Transverse colon (tissue), 4 donors: ENCODE measurements at regions not wholly inside any gene's neighbourhood (a gene's known extent, or its start where the extent isn't known, plus 50 kb on each side); places are given as distances from the start of the nearest gene placed in this dataset.

Source experiments
- DNase-seq: peaks from one replicate; pipeline ENCODE4 v3.0.0-alpha.2; 2019
- H3K27ac ChIP-seq, 4 donors: fragments of 200-600 bp; sonication (generic); 2 replicates each; pipeline ENCODE4 v1.5.1; 2016 to 2018; ENCODE audit warnings: inconsistent platforms in 4 of 4
- H3K27me3 ChIP-seq: fragments of 200-600 bp; sonication (generic); 2 replicates; pipeline ENCODE4 v1.5.1; 2017; ENCODE audit warnings: inconsistent platforms
- H3K36me3 ChIP-seq, 4 donors: fragments of 200-600 bp; sonication (generic); 2 replicates each; pipeline ENCODE4 v1.5.1; 2017 to 2019; ENCODE audit warnings: inconsistent platforms in 4 of 4
- H3K4me1 ChIP-seq, 4 donors: fragments of 200-600 bp; sonication (generic); 2 replicates each; pipeline ENCODE4 v1.5.1; 2017 to 2020; ENCODE audit warnings: inconsistent platforms in 4 of 4
- H3K4me3 ChIP-seq, 4 donors: fragments of 200-600 bp; sonication (generic); 1 replicate in 1 of 4; 2 replicates in 3 of 4; pipeline versions ENCODE4 v1.5.1 to v1.6.1; 2017 to 2019; ENCODE audit warnings: inconsistent platforms in 4 of 4
- H3K9me3 ChIP-seq, 2 donors: fragments of 200-600 bp; sonication (generic); 2 replicates each; pipeline ENCODE4 v1.5.1; 2017 to 2019; ENCODE audit warnings: inconsistent platforms in 2 of 2
- CTCF ChIP-seq, 5 experiments: fragments of 200-600 bp in 3 of 5; fragments of 450-650 bp in 2 of 5; sonication (generic) in 3 of 5; IDR thresholded peaks; 1 replicate in 2 of 5; 2 replicates in 3 of 5; pipeline ENCODE4 v1.5.1; 2016 to 2017; ENCODE audit warnings: antibody characterized with exemption in 5 of 5, inconsistent platforms in 3 of 5, mild to moderate bottlenecking in 2 of 5, moderate library complexity in 1 of 5
- EP300 ChIP-seq: sonication (generic); formaldehyde crosslinking; IDR thresholded peaks from one replicate; pipeline ENCODE4 v1.6.1; 2017; ENCODE audit warnings: antibody characterized with exemption, low read depth
- POLR2A ChIP-seq: fragments of 450-650 bp; IDR thresholded peaks from one replicate; pipeline ENCODE4 v1.6.1; 2016; ENCODE audit warnings: antibody characterized with exemption, mild to moderate bottlenecking, moderate library complexity
- POLR2AphosphoS5 ChIP-seq, 3 donors: sonication (generic); formaldehyde crosslinking; IDR thresholded peaks; one replicate each; pipeline ENCODE4 v1.6.1; 2016; ENCODE audit warnings: antibody characterized with exemption in 3 of 3
- WGBS, 2 donors: methylation state at CpG; one replicate each; pipeline ENCODE4 v1.1.5; 2018; ENCODE audit warnings: low coverage in 1 of 2; 5-methylcytosine and 5-hydroxymethylcytosine counted together
- in situ Hi-C, 4 donors: fragments of 200-750 bp; cut with MboI; loops; one replicate each; pipeline versions ENCODE4 v1.15.0 to v1.15.1; 2017; ENCODE audit warnings: low sequenced_read_pairs in 3 of 4, low pct_ligation_motif_present in 1 of 4, low pct_unique_long_range_greater_than_20kb in 1 of 4
- intact Hi-C: fragments of 100-400 bp; cut with DNase I; formaldehyde crosslinking; loops from one replicate; pipeline ENCODE4 v1.15.1; 2023; ENCODE audit warnings: low total_unique reads

GRCh38 chr2:211103989-211104388 lies 547.6 kb downstream of the CPS1 start:
- no peaks in the 10 kb centered on the region for H3K27me3 ChIP-seq
- intact Hi-C loops, result no loop called here
- no peaks in the 10 kb centered on the region for H3K36me3 ChIP-seq
- no peak overlapping the region for H3K27ac ChIP-seq
- H3K4me1 ChIP-seq, result no peaks in the 10 kb centered on the region
- TF ChIP-seq EP300 (no peak), POLR2AphosphoS5 (IDR thresholded peaks at IDR 0.05) (no peak), POLR2A (no peak), CTCF (IDR thresholded peaks at IDR 0.05) (no peak)
- H3K9me3 ChIP-seq, result no peaks in the 10 kb centered on the region
- in situ Hi-C loops, result no loop called here
- H3K4me3 ChIP-seq, result no peak overlapping the region
- DNase-seq, result peak; percentile 10
- 25 to 31% methylated on average over 3 to 4 of the region's 4 CpGs for WGBS, 2 donors

GRCh38 chr2:211113334-211114175 lies 557.2 kb downstream of the CPS1 start:
- intact Hi-C loops, result no loop called here
- in situ Hi-C loops, result no loop called here
- no peak for DNase-seq
- H3K27ac ChIP-seq, result no peak overlapping the region
- no peaks in the 10 kb centered on the region for H3K4me1 ChIP-seq
- no peaks in the 10 kb centered on the region for H3K9me3 ChIP-seq
- no peaks in the 10 kb centered on the region for H3K36me3 ChIP-seq
- H3K4me3 ChIP-seq, result no peak overlapping the region
- WGBS, 2 donors, result 12 to 39% methylated on average over 3 of the region's 3 CpGs
- H3K27me3 ChIP-seq, result no peaks in the 10 kb centered on the region
- TF ChIP-seq CTCF (IDR thresholded peaks at IDR 0.05), result no peak
- TF ChIP-seq POLR2AphosphoS5 (IDR thresholded peaks at IDR 0.05), result no peak
- TF ChIP-seq EP300, result no peak
- no peak for TF ChIP-seq POLR2A

DNA sequence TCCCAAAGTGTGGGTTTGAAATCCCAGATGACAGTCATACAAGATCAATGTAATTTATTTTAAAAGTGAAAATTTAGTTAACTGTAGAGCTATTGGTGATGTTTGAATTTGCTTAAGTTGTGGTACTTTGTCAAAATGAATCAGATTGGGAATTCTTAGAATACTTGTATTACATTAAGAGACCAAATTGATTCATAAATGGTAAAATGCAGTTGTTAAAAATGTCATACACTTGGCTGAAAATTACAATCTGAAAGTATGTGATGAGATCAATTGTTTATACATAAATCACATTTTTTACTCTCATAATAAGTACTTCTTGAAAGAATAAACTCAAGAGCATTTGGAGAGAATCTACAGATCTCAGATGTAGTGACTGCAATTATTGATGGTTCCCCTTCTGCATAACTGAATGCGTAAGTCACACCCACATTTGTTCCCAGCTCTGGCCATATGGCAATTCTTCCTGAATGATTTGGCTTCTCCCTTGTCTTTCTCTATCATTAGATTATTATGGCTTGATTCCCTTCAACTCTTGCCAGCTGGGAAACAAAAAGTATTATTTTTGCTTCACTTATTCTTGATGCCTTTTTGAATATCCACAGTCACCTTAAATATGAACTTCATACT lies 558.5 kb downstream of the CPS1 start:
- DNase-seq, result no peak

More for the DNA sequence above, 558.5 kb downstream of the CPS1 start:
- Histone ChIP-seq H3K27ac (no peak overlapping the region), H3K27me3 (no peaks in the 10 kb centered on the region), H3K4me3 (no peak overlapping the region), H3K36me3 (no peaks in the 10 kb centered on the region), H3K9me3 (no peaks in the 10 kb centered on the region), H3K4me1 (no peaks in the 10 kb centered on the region)
- in situ Hi-C loops (no loop called here), intact Hi-C loops (no loop called here)
- 65 to 67% methylated on average over 1 of the region's 1 CpG for WGBS, 2 donors
- TF ChIP-seq EP300 (no peak), CTCF (IDR thresholded peaks at IDR 0.05) (no peak), POLR2A (no peak), POLR2AphosphoS5 (IDR thresholded peaks at IDR 0.05) (no peak)
